Breast epithelium (tissue), 3 donors: ENCODE measurements at regions not wholly inside any gene's neighbourhood (a gene's known extent, or its start where the extent isn't known, plus 50 kb on each side); places are given as distances from the start of the nearest gene placed in this dataset.

Source experiments
- POLR2AphosphoS5 ChIP-seq, 3 donors: sonication (generic); formaldehyde crosslinking; IDR thresholded peaks; one replicate each; pipeline ENCODE4 v1.6.1; 2017; ENCODE audit warnings: antibody characterized with exemption in 3 of 3
- TF ChIP-seq, protein P1 (sequence below), 3 donors: fragments of 450-650 bp; IDR thresholded peaks; one replicate each; pipeline ENCODE4 v1.5.1; 2016 to 2017; ENCODE audit warnings: antibody characterized with exemption in 3 of 3, mild to moderate bottlenecking in 3 of 3, moderate library complexity in 3 of 3

DNA sequence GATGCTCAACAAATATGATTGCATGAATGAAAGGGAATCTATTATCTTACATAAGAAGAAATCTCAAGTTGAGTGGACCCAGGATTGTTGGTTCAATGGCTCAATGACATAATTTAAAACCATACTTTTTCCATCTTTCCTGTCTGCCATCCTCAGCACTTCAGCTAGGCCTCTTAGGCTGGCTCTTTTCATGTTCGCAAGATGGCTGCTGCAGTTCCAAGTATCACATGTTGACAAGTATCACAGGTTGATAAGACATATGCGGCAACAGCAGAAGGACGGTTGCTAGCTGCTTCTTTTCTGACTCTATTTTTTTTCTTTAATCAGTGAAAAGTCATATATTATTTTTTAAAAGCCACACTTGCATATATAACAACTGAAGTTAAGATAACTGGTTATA lies 79.0 kb upstream of the CDK6 start:
- no peak for TF ChIP-seq POLR2AphosphoS5 (IDR thresholded peaks at IDR 0.05)
- TF ChIP-seq, protein P1, sequence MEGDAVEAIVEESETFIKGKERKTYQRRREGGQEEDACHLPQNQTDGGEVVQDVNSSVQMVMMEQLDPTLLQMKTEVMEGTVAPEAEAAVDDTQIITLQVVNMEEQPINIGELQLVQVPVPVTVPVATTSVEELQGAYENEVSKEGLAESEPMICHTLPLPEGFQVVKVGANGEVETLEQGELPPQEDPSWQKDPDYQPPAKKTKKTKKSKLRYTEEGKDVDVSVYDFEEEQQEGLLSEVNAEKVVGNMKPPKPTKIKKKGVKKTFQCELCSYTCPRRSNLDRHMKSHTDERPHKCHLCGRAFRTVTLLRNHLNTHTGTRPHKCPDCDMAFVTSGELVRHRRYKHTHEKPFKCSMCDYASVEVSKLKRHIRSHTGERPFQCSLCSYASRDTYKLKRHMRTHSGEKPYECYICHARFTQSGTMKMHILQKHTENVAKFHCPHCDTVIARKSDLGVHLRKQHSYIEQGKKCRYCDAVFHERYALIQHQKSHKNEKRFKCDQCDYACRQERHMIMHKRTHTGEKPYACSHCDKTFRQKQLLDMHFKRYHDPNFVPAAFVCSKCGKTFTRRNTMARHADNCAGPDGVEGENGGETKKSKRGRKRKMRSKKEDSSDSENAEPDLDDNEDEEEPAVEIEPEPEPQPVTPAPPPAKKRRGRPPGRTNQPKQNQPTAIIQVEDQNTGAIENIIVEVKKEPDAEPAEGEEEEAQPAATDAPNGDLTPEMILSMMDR (IDR thresholded peaks at IDR 0.05): no peak
